GM23338 (cell line): ENCODE measurements at regions not wholly inside any gene's neighbourhood (a gene's known extent, or its start where the extent isn't known, plus 50 kb on each side); places are given as distances from the start of the nearest gene placed in this dataset.

Experiments
- CTCF ChIP-seq, 2 experiments: fragments of 200-600 bp in 1 of 2; sonication (generic) in 1 of 2; conservative IDR thresholded peaks; 2 replicates each; pipeline versions ENCODE4 v1.5.1 to v1.6.1; 2016 to 2017; ENCODE audit warnings: antibody characterized with exemption in 2 of 2, low read depth in 2 of 2, mild to moderate bottlenecking in 2 of 2, moderate library complexity in 1 of 2
- JUNB ChIP-seq: IDR thresholded peaks from one replicate; pipeline ENCODE4 v1.6.1; 2016; ENCODE audit warnings: antibody characterized with exemption; ENCODE audit not compliant: unreplicated experiment
- POLR2AphosphoS5 ChIP-seq: IDR thresholded peaks from 2 replicates; pipeline ENCODE4 v1.6.1; 2016; ENCODE audit warnings: antibody characterized with exemption, low read depth
- REST ChIP-seq: IDR thresholded peaks from one replicate; pipeline ENCODE4 v1.6.1; 2018; ENCODE audit warnings: antibody characterized with exemption; ENCODE audit not compliant: unreplicated experiment
- STAT1 ChIP-seq: IDR thresholded peaks from one replicate; pipeline ENCODE4 v1.6.1; 2016; ENCODE audit warnings: antibody characterized with exemption; ENCODE audit not compliant: unreplicated experiment
- ZNF114 ChIP-seq: fragments of 250-450 bp; sonication (Bioruptor Pico); IDR thresholded peaks from 2 replicates; pipeline ENCODE4 v1.5.0; 2020; ENCODE audit warnings: mild to moderate bottlenecking, moderate library complexity
- ZNF462 ChIP-seq: fragments of 250-450 bp; sonication (Bioruptor Pico); IDR thresholded peaks from 2 replicates; pipeline ENCODE4 v1.5.0; 2020; ENCODE audit warnings: mild to moderate bottlenecking, moderate library complexity

- TF ChIP-seq ZNF462 (CRISPR knock-in tag) (no peak), CTCF (conservative IDR thresholded peaks at IDR 0.05; ENCODE audit: low read depth in 2 of 2) (no peak), REST (no peak), STAT1 (no peak), ZNF114 (no peak), JUNB (no peak), POLR2AphosphoS5 (no peak)
These were observed 313.4 kb downstream of the CNTN3 start (continued) for GRCh38 chr3:74301056-74301455.
